ENCODE measurements at regions not wholly inside any gene's neighbourhood (a gene's known extent, or its start where the extent isn't known, plus 50 kb on each side); places are given as distances from the start of the nearest gene placed in this dataset.

GRCh38 chr11:11020747-11021149 is 162.9 kb upstream of the ZBED5 start:
- TF ChIP-seq CTCF (IDR thresholded peaks at IDR 0.05; ENCODE audit: insufficient read depth, low read length), result no peak
- TF ChIP-seq POLR2AphosphoS5 (IDR thresholded peaks at IDR 0.05; ENCODE audit: low read depth), result no peak
- TF ChIP-seq GABPA (IDR thresholded peaks at IDR 0.05; ENCODE audit: low read depth), result no peak

All from HL-60 (cell line).